PC-3 (cell line): ENCODE measurements at regions not wholly inside any gene's neighbourhood (a gene's known extent, or its start where the extent isn't known, plus 50 kb on each side); places are given as distances from the start of the nearest gene placed in this dataset.

Experiments
- ATAC-seq: fragments of 200-7000 bp; cut with Tn5 transposase; 2 replicates; pipeline ENCODE4 v1.9.1; 2020; ENCODE audit warnings: mild to moderate bottlenecking, moderate library complexity
- BruUV-seq: library from RNA; stranded (reverse); fragments of 400-500 nt; replicated peaks from 2 replicates; lab custom pipeline; 2021; lab: Mats Ljungman, UMichigan
- CTCF ChIA-PET: fragments of 300-600 bp; sonication (Branson Sonifier 250); formaldehyde crosslinking; loops from one replicate; lab custom pipeline; 2022; ENCODE audit warnings: antibody characterized with exemption; lab: Charles Lee
- POLR2A ChIA-PET: fragments of 300-600 bp; sonication (Branson Sonifier 250); formaldehyde crosslinking; loops from one replicate; lab custom pipeline; 2022; ENCODE audit warnings: antibody characterized with exemption; ENCODE audit not compliant: unreplicated experiment; lab: Charles Lee
- DNase-seq: peaks from one replicate; pipeline ENCODE4 v3.0.0-alpha.2; 2015
- H2AFZ ChIP-seq: fragments of 300-600 bp; sonication (generic); 2 replicates; pipeline ENCODE4 v1.6.0; 2016; ENCODE audit warnings: antibody characterized with exemption, low read length
- H3F3A ChIP-seq: fragments of 300-600 bp; sonication (generic); one replicate; pipeline ENCODE4 v1.6.0; 2017; ENCODE audit warnings: antibody characterized with exemption, low read length, control low read depth, mild to moderate bottlenecking; ENCODE audit not compliant: unreplicated experiment
- H3K27ac ChIP-seq: fragments of 300-600 bp; sonication (generic); 2 replicates; pipeline ENCODE4 v1.5.1; 2016; ENCODE audit warnings: mild to moderate bottlenecking, low read length
- H3K27me3 ChIP-seq: fragments of 300-600 bp; sonication (generic); 2 replicates; pipeline ENCODE4 v1.6.1; 2016; ENCODE audit warnings: low read length, mixed read lengths
- H3K36me3 ChIP-seq: fragments of 300-600 bp; sonication (generic); 2 replicates; pipeline ENCODE4 v1.6.1; 2016; ENCODE audit warnings: low read depth, mixed run types, low read length, mixed read lengths
- H3K4me1 ChIP-seq: fragments of 300-600 bp; sonication (generic); 2 replicates; pipeline ENCODE4 v1.5.1; 2016; ENCODE audit warnings: low read length; ENCODE audit not compliant: insufficient read depth
- H3K4me2 ChIP-seq: fragments of 300-600 bp; sonication (generic); 2 replicates; pipeline ENCODE4 v1.6.0; 2016; ENCODE audit warnings: low read length
- H3K4me3 ChIP-seq: fragments of 300-600 bp; sonication (generic); 2 replicates; pipeline ENCODE4 v1.5.1; 2016; ENCODE audit warnings: mild to moderate bottlenecking, low read length, mixed read lengths
- H3K79me2 ChIP-seq: fragments of 300-600 bp; sonication (generic); 2 replicates; pipeline ENCODE4 v1.6.1; 2017; ENCODE audit warnings: low read length, mixed read lengths
- H3K9ac ChIP-seq: fragments of 300-600 bp; sonication (generic); 2 replicates; pipeline ENCODE4 v1.6.0; 2016; ENCODE audit warnings: mild to moderate bottlenecking, low read length
- H3K9me2 ChIP-seq: fragments of 300-600 bp; sonication (generic); replicated peaks from 2 replicates; pipeline ENCODE4 v1.6.1; 2016; ENCODE audit warnings: mixed run types, low read length, mixed read lengths
- H3K9me3 ChIP-seq: fragments of 300-600 bp; sonication (generic); 2 replicates; pipeline ENCODE4 v1.6.1; 2016; ENCODE audit warnings: low read length, mixed read lengths
- H4K20me1 ChIP-seq: fragments of 300-600 bp; sonication (generic); 2 replicates; pipeline ENCODE4 v1.6.1; 2016; ENCODE audit warnings: low read length, mixed read lengths
- EZH2 ChIP-seq: fragments of 300-600 bp; sonication (generic); IDR thresholded peaks from one replicate; pipeline ENCODE4 v1.6.1; 2017; ENCODE audit warnings: antibody characterized with exemption, mild to moderate bottlenecking, low read length; ENCODE audit not compliant: unreplicated experiment
- EZH2phosphoT487 ChIP-seq: fragments of 300-600 bp; sonication (generic); IDR thresholded peaks from 2 replicates; pipeline ENCODE4 v1.6.1; 2018; ENCODE audit warnings: mild to moderate bottlenecking, antibody characterized with exemption, low read length, borderline replicate concordance
- intact Hi-C: fragments of 100-400 bp; cut with micrococcal nuclease; formaldehyde crosslinking; loops from 2 replicates; pipeline ENCODE4 v1.9.0; 2023
- TF ChIP-seq, protein P1 (sequence below): fragments of 300-600 bp; sonication (generic); conservative IDR thresholded peaks from 2 replicates; pipeline ENCODE4 v1.5.1; 2017; ENCODE audit warnings: antibody characterized with exemption, low read depth, mild to moderate bottlenecking, low read length

DNA sequence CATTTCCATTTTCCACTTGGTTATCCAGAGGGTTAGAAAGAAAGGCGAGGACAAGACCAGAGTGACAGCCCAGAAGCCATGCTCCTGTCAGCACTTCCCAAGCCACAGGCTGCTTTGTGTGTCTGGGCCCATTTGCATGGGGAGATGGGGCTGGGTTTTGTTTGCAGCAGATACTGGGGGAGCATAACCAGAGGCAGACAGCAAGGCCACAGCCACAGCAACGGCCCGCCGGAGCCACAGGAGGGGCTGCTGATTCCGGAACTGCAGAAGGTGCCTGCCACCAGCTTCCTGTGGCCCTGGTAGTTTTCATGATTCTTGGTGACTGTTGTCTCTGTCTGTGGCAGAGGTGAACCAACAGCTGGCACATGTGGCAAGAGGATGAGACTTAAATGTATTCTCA lies 106.6 kb downstream of the DLL1 start:
- no peaks in the 10 kb centered on the region for H3K79me2 ChIP-seq
- H3K9me3 ChIP-seq: no peaks in the 10 kb centered on the region
- ChIA-PET POLR2A (no interaction called here), CTCF (no interaction called here)
- DNase-seq (no peak), ATAC-seq (no peak)
- no peaks in the 10 kb centered on the region for H3F3A ChIP-seq
- H3K9me2 ChIP-seq: no peaks in the 10 kb centered on the region
- H3K9ac ChIP-seq: no peak overlapping the region
- intact Hi-C loops: no loop called here
- TF ChIP-seq EZH2: no peak
- no peak for TF ChIP-seq EZH2phosphoT487
- TF ChIP-seq, protein P1, sequence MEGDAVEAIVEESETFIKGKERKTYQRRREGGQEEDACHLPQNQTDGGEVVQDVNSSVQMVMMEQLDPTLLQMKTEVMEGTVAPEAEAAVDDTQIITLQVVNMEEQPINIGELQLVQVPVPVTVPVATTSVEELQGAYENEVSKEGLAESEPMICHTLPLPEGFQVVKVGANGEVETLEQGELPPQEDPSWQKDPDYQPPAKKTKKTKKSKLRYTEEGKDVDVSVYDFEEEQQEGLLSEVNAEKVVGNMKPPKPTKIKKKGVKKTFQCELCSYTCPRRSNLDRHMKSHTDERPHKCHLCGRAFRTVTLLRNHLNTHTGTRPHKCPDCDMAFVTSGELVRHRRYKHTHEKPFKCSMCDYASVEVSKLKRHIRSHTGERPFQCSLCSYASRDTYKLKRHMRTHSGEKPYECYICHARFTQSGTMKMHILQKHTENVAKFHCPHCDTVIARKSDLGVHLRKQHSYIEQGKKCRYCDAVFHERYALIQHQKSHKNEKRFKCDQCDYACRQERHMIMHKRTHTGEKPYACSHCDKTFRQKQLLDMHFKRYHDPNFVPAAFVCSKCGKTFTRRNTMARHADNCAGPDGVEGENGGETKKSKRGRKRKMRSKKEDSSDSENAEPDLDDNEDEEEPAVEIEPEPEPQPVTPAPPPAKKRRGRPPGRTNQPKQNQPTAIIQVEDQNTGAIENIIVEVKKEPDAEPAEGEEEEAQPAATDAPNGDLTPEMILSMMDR: no peak
- H3K4me3 ChIP-seq: no peak overlapping the region
- H3K27me3 ChIP-seq: no peaks in the 10 kb centered on the region
- no peak overlapping the region for H2AFZ ChIP-seq
- peaks cover 9% of the 10 kb centered on the region for H3K4me1 ChIP-seq
- BruUV-seq: no TSS peak
- no peaks in the 10 kb centered on the region for H4K20me1 ChIP-seq
- H3K27ac ChIP-seq: no peak overlapping the region
- no peak overlapping the region for H3K4me2 ChIP-seq
- H3K36me3 ChIP-seq: no peaks in the 10 kb centered on the region

DNA sequence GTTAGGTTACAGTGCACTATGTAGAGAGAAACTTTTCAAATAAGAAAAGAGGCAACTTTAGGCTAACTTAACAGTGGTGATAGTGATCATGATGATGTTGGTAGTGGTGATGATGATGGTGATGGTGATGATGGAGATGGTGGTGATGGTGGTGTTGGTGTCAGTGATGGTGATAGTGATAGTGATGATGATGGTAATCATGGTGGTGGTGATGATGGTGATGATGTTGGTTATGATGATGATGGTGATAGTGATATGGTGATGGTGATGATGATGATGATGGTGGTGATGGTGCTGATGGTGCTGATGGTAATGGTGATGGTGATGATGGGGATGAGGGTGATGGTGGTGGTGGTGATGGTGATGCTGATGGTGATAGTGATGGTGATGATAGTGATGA lies 107.4 kb downstream of the DLL1 start:
- Histone ChIP-seq H3K9me3 (no peaks in the 10 kb centered on the region), H3K79me2 (no peaks in the 10 kb centered on the region), H3K9me2 (no peaks in the 10 kb centered on the region), H3K27ac (no peak overlapping the region), H3K27me3 (no peaks in the 10 kb centered on the region), H3F3A (no peaks in the 10 kb centered on the region), H3K9ac (no peak overlapping the region), H3K4me1 (peaks cover 15% of the 10 kb centered on the region), H3K36me3 (no peaks in the 10 kb centered on the region), H3K4me2 (no peak overlapping the region), H2AFZ (no peak overlapping the region), H4K20me1 (no peaks in the 10 kb centered on the region), H3K4me3 (no peak overlapping the region)
- ChIA-PET POLR2A (no interaction called here), CTCF (no interaction called here)
- no peak for DNase-seq
- intact Hi-C loops: no loop called here
- TF ChIP-seq EZH2 (no peak), EZH2phosphoT487 (no peak)
- TF ChIP-seq, protein P1: no peak
- ATAC-seq: no peak
- no TSS peak for BruUV-seq

DNA sequence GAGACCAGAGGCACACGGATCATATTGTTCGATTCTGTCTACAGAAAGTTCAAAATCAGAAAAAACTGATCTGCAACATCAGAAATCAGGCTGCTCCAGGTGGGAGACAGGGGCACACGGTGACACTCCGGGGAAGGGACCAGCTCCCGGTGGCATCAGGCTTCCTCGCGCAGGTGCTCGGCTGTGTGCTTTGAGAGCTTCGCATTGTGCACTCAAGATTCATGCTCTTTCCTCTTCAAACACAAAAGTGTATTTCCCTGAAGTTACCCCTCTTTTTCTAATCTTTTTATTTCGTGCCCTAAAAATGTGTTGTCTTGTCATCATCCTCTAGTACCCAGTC lies 108.1 kb downstream of the DLL1 start:
- Histone ChIP-seq H3K36me3 (no peaks in the 10 kb centered on the region), H3F3A (no peaks in the 10 kb centered on the region), H3K27ac (no peak overlapping the region), H4K20me1 (no peaks in the 10 kb centered on the region), H3K9ac (no peak overlapping the region), H3K27me3 (no peaks in the 10 kb centered on the region), H3K79me2 (no peaks in the 10 kb centered on the region), H3K4me2 (no peak overlapping the region), H3K4me3 (no peak overlapping the region), H3K9me2 (no peaks in the 10 kb centered on the region), H2AFZ (no peak overlapping the region), H3K9me3 (no peaks in the 10 kb centered on the region), H3K4me1 (peaks cover 23% of the 10 kb centered on the region)
- ChIA-PET CTCF (no interaction called here), POLR2A (no interaction called here)
- intact Hi-C loops: no loop called here
- TF ChIP-seq, protein P1: no peak
- TF ChIP-seq EZH2 (no peak), EZH2phosphoT487 (no peak)
- no TSS peak for BruUV-seq
- DNase-seq (no peak), ATAC-seq (no peak)
